HG03521 (cell line): ENCODE measurements at regions not wholly inside any gene's neighbourhood (a gene's known extent, or its start where the extent isn't known, plus 50 kb on each side); places are given as distances from the start of the nearest gene placed in this dataset.

Experiments
- ATAC-seq: cut with Tn5 transposase; IDR thresholded peaks from one replicate; pipeline ENCODE4 v1.9.1; 2021; ENCODE audit warnings: mild to moderate bottlenecking, moderate library complexity; ENCODE audit not compliant: unreplicated experiment

- no peak for ATAC-seq
These were observed 120.1 kb downstream of the RPS12 start for GRCh38 chr6:132934496-132934895.

GRCh38 chr6:132936646-132937045 is 122.3 kb downstream of the RPS12 start:
- ATAC-seq = no peak

DNA sequence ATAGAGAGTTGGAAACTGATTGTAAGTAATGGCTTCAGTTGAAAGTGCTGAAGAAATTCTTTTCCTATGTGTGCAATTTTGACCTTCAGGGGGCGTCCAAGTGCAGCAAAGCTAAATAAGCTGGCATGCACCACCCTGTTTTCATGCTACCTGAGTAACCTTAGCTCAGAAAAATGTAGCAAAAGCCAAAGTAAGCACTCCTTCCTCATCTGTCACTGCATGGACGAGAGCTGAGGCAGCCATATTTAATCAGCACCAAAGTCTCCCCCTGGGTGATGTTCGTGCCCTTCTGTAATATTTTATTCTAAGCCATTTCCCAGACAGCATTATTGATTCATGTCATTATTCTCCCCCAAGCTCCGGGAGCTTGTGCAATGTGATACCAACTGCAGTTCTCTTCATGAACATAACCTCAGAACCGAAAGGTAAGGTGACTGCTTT is 123.1 kb downstream of the RPS12 start:
- no peak for ATAC-seq

DNA sequence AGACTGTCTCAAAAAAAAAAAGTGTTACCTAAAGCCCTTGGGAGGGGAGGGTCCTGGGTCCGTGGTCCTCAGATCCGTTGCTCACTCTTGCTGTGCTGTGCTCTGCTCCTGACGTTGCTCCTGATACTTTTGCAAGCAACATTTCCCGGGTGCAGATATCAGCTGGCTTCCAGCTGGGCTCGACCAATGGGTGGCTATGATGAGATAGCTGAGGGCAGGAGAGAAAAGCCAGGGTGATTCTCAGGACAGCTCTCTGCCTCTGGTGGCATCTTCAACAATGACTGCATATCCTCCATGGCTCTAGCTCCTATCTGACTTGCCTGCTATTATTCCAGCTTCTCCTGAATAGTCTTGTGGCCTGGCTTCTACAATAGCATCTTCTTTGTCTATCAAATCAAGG is 134.5 kb downstream of the RPS12 start:
- ATAC-seq = no peak

- no peak for ATAC-seq
These were observed 136.2 kb downstream of the RPS12 start for GRCh38 chr6:132950566-132950965.

DNA sequence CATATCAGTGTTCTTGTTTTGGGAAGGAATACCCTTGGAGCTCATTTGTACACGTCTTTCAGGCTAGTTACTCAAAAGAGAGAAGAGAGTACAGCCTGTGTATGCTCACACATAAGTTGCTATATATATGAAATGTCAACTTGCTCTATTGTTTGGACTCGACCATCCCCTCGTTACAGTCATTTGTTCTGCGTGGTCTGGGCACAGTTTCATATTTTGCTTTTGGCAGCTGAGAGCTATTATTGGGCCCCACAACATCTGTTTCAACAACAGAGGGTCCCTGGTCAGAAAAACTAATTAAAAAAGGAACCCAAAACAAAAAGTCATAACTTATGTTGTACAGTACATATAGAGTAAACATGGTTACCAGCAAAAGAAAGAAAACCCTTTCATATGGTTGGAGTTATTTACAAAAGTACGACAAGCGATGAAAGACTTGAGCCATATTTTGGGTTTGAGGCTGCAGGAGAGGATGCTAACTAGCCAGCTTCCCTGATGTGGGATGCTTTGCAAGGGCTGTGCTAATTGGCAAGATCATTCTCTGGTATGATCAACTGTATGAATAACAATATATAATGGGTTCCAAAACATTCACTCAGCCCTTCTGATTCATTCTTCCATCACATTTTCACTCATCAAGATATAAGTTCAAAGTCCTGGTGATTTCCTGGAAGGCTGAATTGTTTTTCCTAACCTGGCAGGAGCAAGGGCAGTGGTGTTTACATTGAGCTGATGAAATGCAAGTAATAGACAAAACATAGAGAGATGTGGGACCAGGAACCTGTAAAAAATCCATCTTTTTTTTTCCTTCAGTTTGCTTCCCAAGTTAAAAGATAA is 137.9 kb downstream of the RPS12 start:
- ATAC-seq = no peak

GRCh38 chr6:132952986-132953385 is 138.6 kb downstream of the RPS12 start:
- ATAC-seq = no peak

- ATAC-seq = no peak
These were observed 139.9 kb downstream of the RPS12 start for GRCh38 chr6:132954222-132954621.

GRCh38 chr6:132954936-132955335 is 140.6 kb downstream of the RPS12 start:
- ATAC-seq = no peak

DNA sequence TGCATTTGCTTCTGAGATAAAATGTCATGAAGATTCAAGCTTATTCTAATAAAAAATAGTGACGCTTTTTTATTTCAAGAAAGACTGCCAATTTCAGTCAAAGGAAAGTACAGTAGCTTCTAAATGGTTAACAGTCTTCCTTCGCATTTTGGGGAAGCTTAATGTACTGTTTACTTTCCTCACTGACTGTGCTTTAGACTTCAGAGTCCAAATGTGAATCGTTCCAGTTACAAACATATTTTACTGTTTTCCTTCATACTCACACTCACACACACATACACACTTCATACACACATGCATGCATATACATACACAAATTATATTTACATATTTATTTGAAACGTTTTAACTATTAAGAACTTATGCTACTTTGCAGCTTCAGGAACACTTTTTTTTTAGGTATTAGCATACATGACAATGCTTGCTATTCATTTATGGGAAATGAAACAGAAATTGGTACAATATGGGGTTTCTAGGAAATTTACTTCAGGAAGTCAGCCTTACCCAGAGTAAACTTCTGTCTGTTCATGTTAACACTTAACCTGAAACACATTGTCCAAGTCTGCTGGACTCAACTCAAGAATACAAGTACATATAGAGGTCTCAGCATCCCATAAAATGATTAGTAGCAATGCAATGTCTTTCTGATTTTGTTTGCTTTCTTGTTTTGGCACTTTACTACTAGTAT is 145.4 kb downstream of the RPS12 start:
- no peak for ATAC-seq

DNA sequence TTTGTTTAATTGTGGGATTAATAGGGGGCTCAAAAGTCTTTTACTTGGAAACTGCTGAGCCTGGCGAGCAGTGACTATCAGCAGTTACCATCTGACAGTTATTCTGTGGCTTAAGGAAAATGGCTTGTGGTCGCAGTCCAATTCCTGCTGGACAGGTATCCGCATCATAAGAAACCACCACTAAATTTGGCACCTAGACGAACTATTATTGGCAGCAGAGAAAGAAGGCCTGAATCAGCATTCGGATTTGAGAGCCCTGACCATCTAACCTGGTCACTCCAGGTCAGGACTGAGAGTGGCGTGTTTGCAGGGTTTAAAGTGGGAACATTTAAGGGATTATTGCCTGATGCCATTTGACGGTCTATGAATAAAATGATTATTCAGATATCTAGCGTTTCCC is 146.4 kb downstream of the RPS12 start:
- ATAC-seq = no peak

GRCh38 chr6:132961122-132961521 is 146.8 kb downstream of the RPS12 start:
- no peak for ATAC-seq

- no peak for ATAC-seq
These were observed 147.2 kb downstream of the RPS12 start for GRCh38 chr6:132961610-132962009.

DNA sequence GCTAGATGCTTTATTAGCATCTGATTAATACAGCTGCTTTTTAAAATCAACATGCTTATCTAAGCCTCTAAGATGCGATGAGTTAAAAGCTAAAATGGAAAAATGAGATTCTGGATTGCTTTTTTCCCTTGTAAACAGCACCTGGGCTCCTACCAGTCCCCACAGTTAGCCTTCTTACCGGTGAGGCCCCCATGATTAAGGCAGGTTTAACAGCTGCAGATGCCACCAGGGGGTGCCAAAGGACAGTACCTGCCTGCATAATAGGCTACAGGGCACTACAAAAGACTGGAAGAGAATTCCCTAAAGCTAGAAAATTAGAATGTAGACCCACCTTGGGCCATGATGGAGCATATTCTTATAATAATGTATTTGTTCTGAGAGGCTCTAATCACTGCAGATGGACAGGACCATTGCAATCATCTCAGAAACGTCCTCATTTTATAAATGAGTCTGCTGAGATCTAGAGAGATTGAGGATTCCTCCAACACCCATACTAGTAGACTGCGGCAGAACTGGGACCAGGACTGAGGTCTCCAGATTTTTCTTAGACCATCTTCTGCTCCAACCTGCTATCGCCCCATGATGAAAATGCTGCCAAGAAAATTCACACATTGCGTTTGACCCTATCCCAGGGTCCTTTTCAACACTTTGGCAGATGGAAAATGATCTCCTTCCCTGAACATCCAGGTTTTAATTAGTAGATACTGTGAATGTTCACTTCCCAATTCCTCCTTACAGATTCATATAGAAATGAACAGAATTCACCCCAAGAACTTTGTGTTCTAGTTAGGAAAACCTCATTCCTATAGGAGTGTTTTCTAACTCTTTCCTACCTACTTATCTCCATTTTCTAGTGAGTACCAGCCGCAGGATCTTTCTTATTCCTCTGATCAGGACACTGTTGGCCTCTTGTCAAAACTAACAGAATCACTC is 148.8 kb downstream of the RPS12 start:
- ATAC-seq = peak; percentile 83

- ATAC-seq = no peak
These were observed 149.9 kb downstream of the RPS12 start for GRCh38 chr6:132964101-132964867.

- no peak for ATAC-seq
These were observed 150.6 kb downstream of the RPS12 start for GRCh38 chr6:132964868-132965382.

DNA sequence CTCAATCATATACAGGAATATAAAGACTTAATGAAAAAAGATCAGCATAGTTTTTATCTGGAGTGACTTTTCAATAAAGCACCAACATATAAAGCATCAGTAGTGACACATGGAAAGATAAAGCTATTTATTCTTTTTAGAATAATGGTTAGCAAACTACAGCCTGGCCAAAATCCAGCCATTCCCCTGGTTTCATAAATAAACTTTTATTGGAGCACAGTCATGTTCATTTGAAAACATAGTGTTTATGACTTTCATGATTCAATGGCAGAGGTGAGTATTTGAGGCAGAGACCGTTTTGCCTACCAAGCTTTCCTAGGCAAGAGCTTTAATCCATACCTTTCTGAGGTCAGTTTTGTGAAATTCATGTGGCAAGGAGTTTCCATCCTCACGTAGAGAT is 153.5 kb downstream of the RPS12 start:
- ATAC-seq = no peak

GRCh38 chr6:132968419-132968950 is 154.1 kb downstream of the RPS12 start:
- no peak for ATAC-seq

- no peak for ATAC-seq
These were observed 154.8 kb downstream of the RPS12 start for GRCh38 chr6:132969196-132969595.

DNA sequence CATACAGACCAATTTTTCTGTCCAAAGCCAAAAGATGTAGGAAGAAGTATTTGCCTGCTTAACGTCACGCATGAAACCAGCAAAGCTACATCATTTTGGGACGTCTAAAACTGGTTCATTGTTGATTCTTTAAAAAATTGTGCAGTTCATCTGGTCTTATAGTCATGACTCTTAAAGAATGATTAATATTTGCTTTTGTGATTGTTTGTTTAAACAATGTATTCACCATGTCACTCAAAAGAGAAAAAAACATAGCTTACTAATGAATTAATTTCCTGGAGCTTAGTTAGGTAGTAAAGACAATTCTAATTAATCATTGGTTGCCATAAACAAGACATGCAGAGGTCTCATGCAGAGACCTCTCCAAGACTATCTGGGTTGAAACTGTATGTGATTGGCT is 157.3 kb downstream of the RPS12 start:
- no peak for ATAC-seq
